Stimulated activated memory B cell treated with anti-CD40 and anti-IgM and Interleukin-4, amounts not matched to agents 10 μg/mL and 1 μg/mL and 100 μg/mL, for 72 hours (primary cell): ENCODE measurements at regions not wholly inside any gene's neighbourhood (a gene's known extent, or its start where the extent isn't known, plus 50 kb on each side); places are given as distances from the start of the nearest gene placed in this dataset.

ENCODE experiments used
- ATAC-seq: fragments of 150-1000 bp; cut with Tn5 transposase; 2 replicates; pipeline ENCODE4 v1.10.0; 2021
- H3K27ac Mint-ChIP-seq: one replicate; pipeline ENCODE4 v1.8.0; 2022; ENCODE audit warnings: mild to moderate bottlenecking, mixed read lengths
- H3K27me3 Mint-ChIP-seq: one replicate; pipeline ENCODE4 v1.8.0; 2022; ENCODE audit warnings: mixed read lengths
- H3K36me3 Mint-ChIP-seq: one replicate; pipeline ENCODE4 v1.8.0; 2022; ENCODE audit warnings: mixed read lengths
- H3K4me1 Mint-ChIP-seq: one replicate; pipeline ENCODE4 v1.8.0; 2022; ENCODE audit warnings: mixed read lengths
- H3K4me3 Mint-ChIP-seq: one replicate; pipeline ENCODE4 v1.8.0; 2022; ENCODE audit warnings: mild to moderate bottlenecking, moderate library complexity, mixed read lengths
- H3K9me3 Mint-ChIP-seq: one replicate; pipeline ENCODE4 v1.8.0; 2022; ENCODE audit warnings: mixed read lengths

DNA sequence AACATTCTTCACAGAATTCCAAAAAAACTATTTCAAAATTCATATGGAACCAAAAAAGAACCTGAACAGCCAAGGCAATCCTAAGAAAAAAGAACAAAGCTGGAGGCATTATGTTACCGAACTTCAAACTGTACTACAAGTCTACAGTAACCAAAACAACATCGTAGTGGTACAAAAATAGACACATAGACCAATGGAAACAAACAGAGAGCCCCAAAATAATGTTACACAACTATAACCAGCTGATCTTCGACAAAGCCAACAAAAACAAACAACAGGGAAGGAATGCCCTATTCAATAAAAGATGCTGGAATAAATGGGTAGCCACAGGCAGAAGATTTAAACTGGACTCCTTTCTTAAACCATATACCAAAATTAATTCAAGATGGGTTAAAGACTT is 1189.6 kb downstream of the PCDH18 start:
- ATAC-seq, result no peak
- H3K9me3 Mint-ChIP-seq, result peaks cover 10% of the 10 kb centered on the region
- H3K27me3 Mint-ChIP-seq, result no peaks in the 10 kb centered on the region
- H3K36me3 Mint-ChIP-seq, result no peaks in the 10 kb centered on the region
- no peak overlapping the region for H3K27ac Mint-ChIP-seq
- no peaks in the 10 kb centered on the region for H3K4me1 Mint-ChIP-seq
- no peak overlapping the region for H3K4me3 Mint-ChIP-seq

DNA sequence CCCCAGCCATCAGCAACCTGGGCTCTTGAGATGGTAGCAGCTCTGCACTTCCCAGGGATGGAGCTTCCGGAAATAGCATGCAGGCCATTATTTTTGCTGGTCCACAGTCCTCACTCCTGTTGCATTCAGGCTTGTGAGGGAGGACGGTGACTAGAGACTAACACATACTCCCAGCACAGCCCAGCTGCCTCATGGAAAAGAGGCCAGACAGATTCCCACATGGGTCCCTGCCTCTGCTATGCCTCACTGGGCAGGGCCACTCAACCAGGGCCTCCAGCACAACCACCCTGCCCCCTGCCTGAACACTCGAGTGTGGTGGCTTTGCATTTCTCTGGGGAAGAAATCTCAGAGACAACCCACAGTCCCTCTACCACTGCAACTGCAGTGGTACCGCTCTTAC is 1195.1 kb downstream of the PCDH18 start:
- Mint-ChIP-seq H3K36me3 (no peaks in the 10 kb centered on the region), H3K4me1 (no peaks in the 10 kb centered on the region), H3K27ac (no peak overlapping the region), H3K4me3 (no peak overlapping the region), H3K9me3 (peaks cover 7% of the 10 kb centered on the region), H3K27me3 (no peaks in the 10 kb centered on the region)
- no peak for ATAC-seq

- Mint-ChIP-seq H3K4me1 (no peaks in the 10 kb centered on the region), H3K27ac (no peak overlapping the region), H3K36me3 (no peaks in the 10 kb centered on the region), H3K4me3 (no peak overlapping the region), H3K9me3 (peaks cover 7% of the 10 kb centered on the region), H3K27me3 (no peaks in the 10 kb centered on the region)
- peak; percentile 27 for ATAC-seq
These were observed 1195.8 kb downstream of the PCDH18 start for GRCh38 chr4:136336479-136336878.

- no peaks in the 10 kb centered on the region for H3K4me1 Mint-ChIP-seq
- no peaks in the 10 kb centered on the region for H3K27me3 Mint-ChIP-seq
- H3K36me3 Mint-ChIP-seq, result no peaks in the 10 kb centered on the region
- no peak overlapping the region for H3K27ac Mint-ChIP-seq
- ATAC-seq, result no peak
- no peak overlapping the region for H3K4me3 Mint-ChIP-seq
- H3K9me3 Mint-ChIP-seq, result no peaks in the 10 kb centered on the region
These were observed 1203.1 kb downstream of the PCDH18 start for GRCh38 chr4:136329042-136329662.

GRCh38 chr4:136328131-136328530 is 1204.2 kb downstream of the PCDH18 start:
- no peaks in the 10 kb centered on the region for H3K9me3 Mint-ChIP-seq
- H3K27me3 Mint-ChIP-seq, result no peaks in the 10 kb centered on the region
- H3K4me3 Mint-ChIP-seq, result no peak overlapping the region
- H3K36me3 Mint-ChIP-seq, result no peaks in the 10 kb centered on the region
- no peaks in the 10 kb centered on the region for H3K4me1 Mint-ChIP-seq
- ATAC-seq, result no peak
- H3K27ac Mint-ChIP-seq, result no peak overlapping the region

DNA sequence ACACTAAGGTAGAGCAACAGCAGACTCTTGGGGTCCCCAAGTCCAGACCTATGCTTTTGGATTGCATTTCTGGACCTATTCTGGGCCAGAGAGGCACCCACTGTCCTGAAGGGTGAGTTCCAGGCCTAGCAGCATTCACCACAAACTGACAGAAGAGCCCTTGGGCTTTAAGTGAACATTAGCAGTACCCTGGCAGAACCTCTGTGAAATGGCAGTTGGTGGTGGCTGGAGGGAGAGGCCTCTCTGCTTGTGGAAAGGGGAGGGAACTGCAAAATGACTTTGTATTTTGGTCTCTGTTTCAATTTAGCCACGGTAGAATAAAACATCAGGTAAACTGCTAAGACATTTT is 1211.9 kb downstream of the PCDH18 start:
- Mint-ChIP-seq H3K36me3 (no peaks in the 10 kb centered on the region), H3K4me1 (no peaks in the 10 kb centered on the region), H3K9me3 (no peaks in the 10 kb centered on the region), H3K27ac (no peak overlapping the region), H3K4me3 (no peak overlapping the region), H3K27me3 (no peaks in the 10 kb centered on the region)
- ATAC-seq, result no peak

DNA sequence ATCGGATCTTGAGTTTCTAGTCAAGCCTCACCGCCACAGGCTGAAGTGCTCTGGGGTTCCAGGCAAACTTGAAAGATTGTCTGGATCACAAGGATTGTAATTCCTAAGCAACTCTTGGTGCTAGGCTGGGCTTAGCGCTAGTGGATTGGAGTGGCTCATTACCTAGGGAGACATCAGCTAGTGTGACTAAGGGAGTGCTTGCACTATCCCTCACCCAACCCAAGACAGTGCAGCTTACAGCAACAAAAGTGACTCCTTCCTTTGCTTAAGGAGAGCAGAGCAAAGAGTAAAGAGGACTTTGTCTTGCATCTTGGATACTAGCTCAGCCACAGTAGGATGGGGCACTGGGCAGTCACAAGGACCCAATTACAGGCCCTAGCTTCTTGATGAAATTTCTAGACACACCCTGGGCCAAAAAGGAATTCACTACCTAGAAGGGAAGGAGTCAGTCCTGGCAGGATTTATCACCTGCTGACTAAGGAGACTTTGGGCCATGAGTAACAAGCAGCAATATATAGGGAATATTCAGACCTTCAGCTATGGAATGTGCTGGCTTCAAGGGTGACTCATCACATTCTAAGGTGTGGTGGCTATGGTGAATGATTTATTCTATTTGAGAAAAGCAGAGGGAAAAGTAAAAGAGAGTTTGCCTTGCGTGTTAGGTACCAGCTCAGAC is 1212.4 kb downstream of the PCDH18 start:
- Mint-ChIP-seq H3K9me3 (no peaks in the 10 kb centered on the region), H3K27ac (no peak overlapping the region)

DNA sequence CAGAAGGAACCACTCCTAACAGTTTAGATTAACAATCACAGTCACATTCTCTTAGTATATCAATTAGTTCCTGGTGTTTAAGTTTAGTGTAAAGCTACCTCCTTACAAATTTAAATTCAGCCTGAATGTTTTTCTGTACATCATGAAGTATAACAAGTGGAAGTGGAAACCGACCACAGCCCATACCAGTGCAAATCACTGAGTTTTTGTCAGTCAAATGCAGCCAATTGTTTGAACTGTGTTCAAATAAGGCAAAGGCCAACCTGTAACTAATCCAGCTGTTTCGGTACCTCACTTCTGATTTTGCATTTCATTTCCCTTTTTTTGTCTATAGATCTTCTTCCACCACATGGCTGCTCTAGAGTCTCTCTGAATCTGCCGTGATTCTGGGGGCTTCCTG is 1215.3 kb downstream of the PCDH18 start:
- Mint-ChIP-seq H3K27me3 (no peaks in the 10 kb centered on the region), H3K4me1 (no peaks in the 10 kb centered on the region), H3K36me3 (no peaks in the 10 kb centered on the region), H3K9me3 (no peaks in the 10 kb centered on the region), H3K27ac (no peak overlapping the region), H3K4me3 (no peak overlapping the region)
- no peak for ATAC-seq

More for the DNA sequence above, 1212.4 kb downstream of the PCDH18 start:
- no peaks in the 10 kb centered on the region for H3K36me3 Mint-ChIP-seq
- H3K4me3 Mint-ChIP-seq, result no peak overlapping the region
- no peaks in the 10 kb centered on the region for H3K4me1 Mint-ChIP-seq
- no peak for ATAC-seq
- no peaks in the 10 kb centered on the region for H3K27me3 Mint-ChIP-seq

DNA sequence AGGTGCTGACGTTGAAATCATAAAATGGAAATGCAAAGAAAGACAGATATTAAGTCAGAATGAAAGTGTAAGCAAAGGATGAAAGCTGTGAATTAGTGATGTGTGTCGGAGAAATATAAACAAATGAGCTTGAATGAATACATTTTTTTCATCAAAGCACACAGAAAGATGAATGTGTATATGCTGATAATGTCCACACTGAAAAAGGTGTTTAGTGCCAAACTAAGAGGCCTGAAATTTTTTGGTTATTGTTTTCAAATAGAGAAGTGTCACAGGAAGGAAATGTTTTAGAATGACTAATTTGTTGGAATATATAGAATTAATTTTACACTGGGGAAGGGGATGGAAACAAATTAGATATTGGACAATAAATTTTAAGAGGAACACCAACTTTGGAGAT is 1217.6 kb downstream of the PCDH18 start:
- Mint-ChIP-seq H3K4me1 (no peaks in the 10 kb centered on the region), H3K4me3 (no peak overlapping the region), H3K27ac (no peak overlapping the region), H3K9me3 (no peaks in the 10 kb centered on the region), H3K36me3 (no peaks in the 10 kb centered on the region), H3K27me3 (no peaks in the 10 kb centered on the region)
- no peak for ATAC-seq

DNA sequence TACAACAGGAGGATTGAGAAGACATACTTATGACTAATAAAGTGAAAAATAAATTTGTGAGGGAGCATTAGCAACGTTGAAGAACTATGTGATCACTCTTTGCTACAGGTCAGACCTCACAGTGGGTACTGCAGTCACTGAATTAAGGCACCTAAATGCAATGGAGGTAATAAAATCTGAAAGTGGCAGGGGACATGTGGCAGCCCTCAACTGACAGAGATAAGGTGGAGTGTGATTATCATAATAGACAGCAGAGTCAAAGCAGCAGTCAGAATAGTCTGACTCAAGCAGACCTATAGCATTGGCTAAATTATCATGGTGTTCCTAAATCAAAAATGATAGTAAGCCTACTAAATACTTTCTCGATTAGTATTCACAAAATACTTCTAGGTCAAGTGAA is 1220.5 kb downstream of the PCDH18 start:
- Mint-ChIP-seq H3K4me1 (no peaks in the 10 kb centered on the region), H3K9me3 (no peaks in the 10 kb centered on the region), H3K27me3 (no peaks in the 10 kb centered on the region), H3K36me3 (no peaks in the 10 kb centered on the region), H3K4me3 (no peak overlapping the region), H3K27ac (no peak overlapping the region)
- ATAC-seq, result no peak

GRCh38 chr4:136307765-136308164 is 1224.5 kb downstream of the PCDH18 start:
- no peaks in the 10 kb centered on the region for H3K9me3 Mint-ChIP-seq

DNA sequence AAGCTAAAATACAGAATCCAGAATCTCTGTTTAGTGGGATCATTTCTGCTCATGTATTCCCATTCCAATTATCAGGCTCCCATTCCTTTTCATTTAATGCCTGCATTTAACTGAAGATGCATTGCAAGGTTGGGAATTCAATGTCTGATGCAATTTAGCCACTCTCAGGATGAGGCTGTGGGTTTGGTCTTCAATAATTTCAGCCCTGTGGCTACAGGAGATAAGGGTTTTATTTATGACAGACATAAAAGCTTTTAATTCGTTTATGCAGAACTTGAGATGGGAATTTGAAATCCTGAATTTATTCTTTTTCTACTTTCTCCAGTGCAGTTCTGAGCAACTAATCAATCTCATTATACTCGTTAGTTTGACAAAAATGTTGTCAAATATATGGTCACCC is 1225.9 kb downstream of the PCDH18 start:
- Mint-ChIP-seq H3K27ac (no peak overlapping the region), H3K4me1 (no peaks in the 10 kb centered on the region), H3K36me3 (no peaks in the 10 kb centered on the region), H3K27me3 (no peaks in the 10 kb centered on the region), H3K9me3 (no peaks in the 10 kb centered on the region), H3K4me3 (no peak overlapping the region)
- no peak for ATAC-seq

More at GRCh38 chr4:136307765-136308164, 1224.5 kb downstream of the PCDH18 start:
- no peak for ATAC-seq
- H3K27ac Mint-ChIP-seq, result no peak overlapping the region
- no peaks in the 10 kb centered on the region for H3K4me1 Mint-ChIP-seq
- H3K36me3 Mint-ChIP-seq, result no peaks in the 10 kb centered on the region
- no peak overlapping the region for H3K4me3 Mint-ChIP-seq
- no peaks in the 10 kb centered on the region for H3K27me3 Mint-ChIP-seq

DNA sequence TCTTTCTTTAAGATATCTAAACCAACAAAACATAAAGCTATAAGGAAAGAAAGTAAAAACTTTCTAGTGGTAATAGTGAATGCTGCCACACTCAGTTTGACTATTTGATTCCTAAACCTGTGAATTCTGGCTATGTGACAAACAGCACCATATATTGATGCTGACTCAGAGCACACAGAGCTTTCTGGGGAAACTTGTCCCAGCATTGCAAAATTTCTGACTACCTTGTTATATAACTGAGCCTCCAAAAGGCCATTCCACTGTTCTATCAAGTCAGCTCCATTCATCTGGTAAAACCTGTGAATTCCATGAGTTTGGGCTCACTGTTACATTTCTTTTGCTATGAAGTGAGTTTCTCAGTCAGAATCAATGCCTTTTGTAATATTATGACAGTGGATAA is 1229.7 kb downstream of the PCDH18 start:
- no peak overlapping the region for H3K4me3 Mint-ChIP-seq
- H3K9me3 Mint-ChIP-seq, result no peaks in the 10 kb centered on the region
- no peaks in the 10 kb centered on the region for H3K27me3 Mint-ChIP-seq
- H3K36me3 Mint-ChIP-seq, result no peaks in the 10 kb centered on the region
- ATAC-seq, result no peak
- no peak overlapping the region for H3K27ac Mint-ChIP-seq
- H3K4me1 Mint-ChIP-seq, result no peaks in the 10 kb centered on the region

DNA sequence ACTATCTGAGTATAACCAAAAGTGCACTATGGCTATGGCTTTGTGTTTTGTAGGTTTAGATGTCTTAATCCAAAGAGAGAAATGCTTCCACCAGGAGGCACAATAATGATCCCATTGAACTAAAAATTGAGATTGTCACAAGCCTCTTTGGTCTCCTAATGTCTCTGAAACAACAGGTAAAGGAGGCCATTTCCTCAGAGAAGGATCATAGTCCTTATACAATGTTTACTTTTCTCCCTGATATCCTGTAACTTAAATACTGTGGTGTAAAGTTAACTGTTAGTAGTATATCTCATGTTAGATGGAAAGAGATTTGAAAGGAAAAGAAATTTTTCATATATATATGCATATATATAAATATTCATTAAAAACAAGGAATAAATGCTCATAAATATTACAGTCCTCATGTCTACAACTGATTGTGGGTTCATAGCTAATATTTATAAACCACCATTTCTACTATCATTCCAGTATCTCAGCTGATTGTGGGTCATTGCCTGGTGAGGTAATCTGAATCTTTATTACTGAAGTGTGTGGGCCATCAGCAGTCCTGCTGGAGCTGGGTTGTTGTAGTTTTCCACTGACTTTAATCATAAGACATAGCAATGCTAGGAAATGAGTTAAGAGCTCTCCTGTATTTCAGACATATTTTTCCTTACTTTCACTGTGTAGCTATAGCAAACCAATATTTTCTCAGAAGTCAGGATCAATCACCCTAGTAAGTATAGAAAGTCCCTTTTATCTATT is 1230.4 kb downstream of the PCDH18 start:
- ATAC-seq, result no peak
- Mint-ChIP-seq H3K27me3 (no peaks in the 10 kb centered on the region), H3K9me3 (no peaks in the 10 kb centered on the region), H3K27ac (no peak overlapping the region), H3K4me1 (no peaks in the 10 kb centered on the region), H3K36me3 (no peaks in the 10 kb centered on the region), H3K4me3 (no peak overlapping the region)

DNA sequence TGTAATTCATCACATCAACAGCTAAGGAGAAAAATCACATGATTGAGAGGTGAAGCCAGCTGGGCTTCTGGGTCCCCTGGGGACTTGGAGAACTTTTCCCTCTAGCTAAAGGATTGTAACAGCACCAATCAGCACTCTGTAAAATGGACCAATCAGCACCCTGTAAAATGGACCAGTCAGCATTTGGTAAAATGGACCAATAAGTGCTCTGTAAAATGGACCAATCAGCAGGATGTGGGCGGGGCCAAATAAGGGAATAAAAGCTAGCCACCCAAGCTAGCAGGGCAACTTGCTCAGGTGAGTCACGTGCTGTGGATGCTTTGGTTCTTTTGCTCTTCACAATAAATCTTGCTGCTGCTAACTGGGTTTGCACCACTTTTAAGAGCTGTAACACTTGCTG is 1248.3 kb downstream of the PCDH18 start:
- H3K27me3 Mint-ChIP-seq, result no peaks in the 10 kb centered on the region
- H3K9me3 Mint-ChIP-seq, result peaks cover 2% of the 10 kb centered on the region
- no peak overlapping the region for H3K27ac Mint-ChIP-seq
- no peak overlapping the region for H3K4me3 Mint-ChIP-seq
- no peaks in the 10 kb centered on the region for H3K36me3 Mint-ChIP-seq
- ATAC-seq, result no peak
- no peaks in the 10 kb centered on the region for H3K4me1 Mint-ChIP-seq

DNA sequence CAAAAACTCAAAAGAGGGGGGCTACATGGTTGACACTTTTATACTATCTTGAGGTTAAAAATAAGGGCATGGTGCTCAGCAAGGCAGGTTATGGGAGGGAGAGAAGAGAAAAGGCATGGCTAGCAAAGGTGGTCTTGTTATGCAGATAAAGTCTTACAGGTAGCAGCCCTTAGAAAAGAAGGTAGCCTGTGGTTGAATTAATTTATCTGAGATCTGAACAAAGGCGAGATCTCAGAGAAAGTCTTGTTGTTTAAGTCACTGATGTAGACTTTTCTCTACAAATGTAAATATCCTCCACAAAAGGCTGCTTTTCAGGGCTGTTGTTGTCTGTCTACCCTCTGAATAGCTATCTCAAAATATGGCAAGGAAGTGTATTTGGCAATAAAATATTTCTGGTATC is 1250.4 kb downstream of the PCDH18 start:
- Mint-ChIP-seq H3K9me3 (peaks cover 2% of the 10 kb centered on the region), H3K27ac (no peak overlapping the region), H3K4me1 (no peaks in the 10 kb centered on the region), H3K27me3 (no peaks in the 10 kb centered on the region), H3K4me3 (no peak overlapping the region), H3K36me3 (no peaks in the 10 kb centered on the region)
- ATAC-seq, result no peak
